Bronchial epithelial cell (primary cell): ENCODE measurements at regions not wholly inside any gene's neighbourhood (a gene's known extent, or its start where the extent isn't known, plus 50 kb on each side); places are given as distances from the start of the nearest gene placed in this dataset.

ENCODE experiments used
- DNase-seq: peaks from one replicate; pipeline ENCODE4 v3.0.0-alpha.2; 2010; ENCODE audit warnings: low read depth
- FAIRE-seq: peaks from 2 replicates; lab custom pipeline; 2011; peaks lifted over from hg19 to GRCh38; lab: Jason Lieb, UNC
- H3K27me3 ChIP-seq: 2 replicates; pipeline ENCODE4 v1.5.1; 2011; ENCODE audit warnings: low read length; ENCODE audit not compliant: control insufficient read depth, insufficient read depth
- H3K36me3 ChIP-seq: 2 replicates; pipeline ENCODE4 v1.5.1; 2011; ENCODE audit warnings: low read length; ENCODE audit not compliant: control insufficient read depth, insufficient read depth
- H3K4me3 ChIP-seq: 2 replicates; pipeline ENCODE4 v1.5.1; 2011; ENCODE audit warnings: mild to moderate bottlenecking, low read depth, low read length, control low read depth
- CTCF ChIP-seq: IDR thresholded peaks from 2 replicates; pipeline ENCODE4 v1.5.1; 2011; ENCODE audit warnings: mild to moderate bottlenecking, moderate library complexity, low read length, control low read depth, inconsistent platforms; ENCODE audit not compliant: insufficient read depth, severe bottlenecking

- FAIRE-seq (no peak), DNase-seq (no peak)
- no peak overlapping the region for H3K4me3 ChIP-seq
- H3K36me3 ChIP-seq, result no peaks in the 10 kb centered on the region
- TF ChIP-seq CTCF, result no peak
- no peaks in the 10 kb centered on the region for H3K27me3 ChIP-seq
Measured at GRCh38 chr5:91441082-91441481, 58.0 kb upstream of the ARRDC3 start.

GRCh38 chr5:91438871-91439270, 55.8 kb upstream of the ARRDC3 start:
- DNase-seq (peak; percentile 17), FAIRE-seq (no peak)
- TF ChIP-seq CTCF, result peak; percentile 22
- Histone ChIP-seq H3K27me3 (no peaks in the 10 kb centered on the region), H3K4me3 (no peak overlapping the region), H3K36me3 (no peaks in the 10 kb centered on the region)

GRCh38 chr5:91436241-91436640, 53.1 kb upstream of the ARRDC3 start:
- no peaks in the 10 kb centered on the region for H3K36me3 ChIP-seq
- H3K4me3 ChIP-seq, result no peak overlapping the region
- no peak for TF ChIP-seq CTCF
- FAIRE-seq, result no peak
- H3K27me3 ChIP-seq, result no peaks in the 10 kb centered on the region
- no peak for DNase-seq

GRCh38 chr5:91434348-91434747, 51.2 kb upstream of the ARRDC3 start:
- DNase-seq, result no peak
- no peak for FAIRE-seq
- Histone ChIP-seq H3K36me3 (no peaks in the 10 kb centered on the region), H3K4me3 (no peak overlapping the region), H3K27me3 (no peaks in the 10 kb centered on the region)
- no peak for TF ChIP-seq CTCF

GRCh38 chr5:91433861-91434260, 50.7 kb upstream of the ARRDC3 start:
- no peak for FAIRE-seq
- no peak for TF ChIP-seq CTCF
- Histone ChIP-seq H3K36me3 (no peaks in the 10 kb centered on the region), H3K27me3 (no peaks in the 10 kb centered on the region), H3K4me3 (no peak overlapping the region)
- DNase-seq, result no peak
